GM23338 (cell line): ENCODE measurements at regions not wholly inside any gene's neighbourhood (a gene's known extent, or its start where the extent isn't known, plus 50 kb on each side); places are given as distances from the start of the nearest gene placed in this dataset.

ENCODE experiments used
- ATAC-seq: fragments of 200-7000 bp; cut with Tn5 transposase; 3 replicates; pipeline ENCODE4 v1.9.1; 2020
- DNase-seq: peaks from one replicate; pipeline ENCODE4 v3.0.0-alpha.2; 2015; ENCODE audit warnings: low spot score
- H2AFZ ChIP-seq: fragments of 200-600 bp; sonication (generic); 2 replicates; pipeline ENCODE4 v1.8.0; 2016; ENCODE audit warnings: antibody characterized with exemption, mild to moderate bottlenecking, moderate library complexity
- H3F3A ChIP-seq: fragments of 200-600 bp; sonication (generic); replicated peaks from 2 replicates; pipeline ENCODE4 v1.8.0; 2017; ENCODE audit warnings: antibody characterized with exemption, mixed run types, low read depth
- H3K27ac ChIP-seq: fragments of 200-600 bp; sonication (generic); 2 replicates; pipeline ENCODE4 v1.6.1; 2016; ENCODE audit warnings: low read depth
- H3K27me3 ChIP-seq: fragments of 200-600 bp; sonication (generic); 2 replicates; pipeline ENCODE4 v1.8.0; 2016; ENCODE audit warnings: mild to moderate bottlenecking, mixed run types, moderate library complexity; ENCODE audit not compliant: insufficient read depth
- H3K36me3 ChIP-seq: fragments of 200-600 bp; sonication (generic); 2 replicates; pipeline ENCODE4 v1.8.0; 2016; ENCODE audit warnings: mild to moderate bottlenecking; ENCODE audit not compliant: insufficient read depth
- H3K4me1 ChIP-seq: fragments of 200-600 bp; sonication (generic); 2 replicates; pipeline ENCODE4 v1.8.0; 2016; ENCODE audit warnings: mild to moderate bottlenecking, moderate library complexity; ENCODE audit not compliant: insufficient read depth
- H3K4me2 ChIP-seq: fragments of 200-600 bp; sonication (generic); 2 replicates; pipeline ENCODE4 v1.7.1; 2017; ENCODE audit warnings: mixed run types
- H3K4me3 ChIP-seq: fragments of 200-600 bp; sonication (generic); 2 replicates; pipeline ENCODE4 v1.6.1; 2016; ENCODE audit warnings: mixed run types
- H3K79me2 ChIP-seq: fragments of 200-600 bp; sonication (generic); replicated peaks from 2 replicates; pipeline ENCODE4 v1.8.0; 2017; ENCODE audit warnings: mild to moderate bottlenecking; ENCODE audit not compliant: insufficient read depth
- H3K9me2 ChIP-seq: fragments of 200-600 bp; sonication (generic); 2 replicates; pipeline ENCODE4 v1.8.0; 2017; ENCODE audit not compliant: insufficient read depth
- H4K20me1 ChIP-seq: fragments of 200-600 bp; sonication (generic); replicated peaks from 2 replicates; pipeline ENCODE4 v1.8.0; 2017; ENCODE audit warnings: mild to moderate bottlenecking; ENCODE audit not compliant: insufficient read depth
- H3K27ac Mint-ChIP-seq: 2 replicates; pipeline ENCODE4 v1.8.0; 2020; ENCODE audit warnings: inconsistent platforms, mild to moderate bottlenecking, moderate library complexity, mixed read lengths
- H3K27me3 Mint-ChIP-seq: 3 replicates; pipeline ENCODE4 v1.8.0; 2022; ENCODE audit warnings: low read depth, mild to moderate bottlenecking, moderate library complexity, mixed read lengths, inconsistent platforms; ENCODE audit not compliant: insufficient read depth, poor library complexity
- H3K36me3 Mint-ChIP-seq: 3 replicates; pipeline ENCODE4 v1.8.0; 2021; ENCODE audit warnings: low read depth, mild to moderate bottlenecking, inconsistent platforms, moderate library complexity, mixed read lengths
- H3K4me1 Mint-ChIP-seq: 3 replicates; pipeline ENCODE4 v1.8.0; 2020; ENCODE audit warnings: mild to moderate bottlenecking, inconsistent platforms, mixed read lengths
- H3K4me3 Mint-ChIP-seq: 3 replicates; pipeline ENCODE4 v1.8.0; 2021; ENCODE audit warnings: moderate library complexity, mild to moderate bottlenecking, inconsistent platforms, mixed read lengths
- H3K9me3 Mint-ChIP-seq: 3 replicates; pipeline ENCODE4 v1.8.0; 2020; ENCODE audit warnings: moderate library complexity, mild to moderate bottlenecking, inconsistent platforms, mixed read lengths
- CREB1 ChIP-seq: fragments of 250-450 bp; sonication (Bioruptor Pico); IDR thresholded peaks from 2 replicates; pipeline ENCODE4 v1.5.0; 2020; ENCODE audit warnings: low read depth, mild to moderate bottlenecking, moderate library complexity
- EZH2phosphoT487 ChIP-seq: fragments of 200-600 bp; sonication (generic); IDR thresholded peaks from one replicate; pipeline ENCODE4 v1.8.1; 2018; ENCODE audit warnings: antibody characterized with exemption; ENCODE audit not compliant: unreplicated experiment
- JUNB ChIP-seq: IDR thresholded peaks from one replicate; pipeline ENCODE4 v1.6.1; 2016; ENCODE audit warnings: antibody characterized with exemption; ENCODE audit not compliant: unreplicated experiment
- NANOG ChIP-seq: IDR thresholded peaks from 2 replicates; pipeline ENCODE4 v1.6.1; 2016; ENCODE audit warnings: antibody characterized with exemption, borderline replicate concordance
- POLR2AphosphoS5 ChIP-seq: IDR thresholded peaks from 2 replicates; pipeline ENCODE4 v1.6.1; 2016; ENCODE audit warnings: antibody characterized with exemption, low read depth
- STAT1 ChIP-seq: IDR thresholded peaks from one replicate; pipeline ENCODE4 v1.6.1; 2016; ENCODE audit warnings: antibody characterized with exemption; ENCODE audit not compliant: unreplicated experiment
- ZNF331 ChIP-seq: fragments of 250-450 bp; sonication (Bioruptor Pico); IDR thresholded peaks from 2 replicates; pipeline ENCODE4 v1.5.0; 2020; ENCODE audit warnings: low read depth, mild to moderate bottlenecking, moderate library complexity
- TF ChIP-seq, protein P1 (sequence below): IDR thresholded peaks from one replicate; pipeline ENCODE4 v1.6.1; 2018; ENCODE audit warnings: antibody characterized with exemption; ENCODE audit not compliant: unreplicated experiment
- TF ChIP-seq, protein P2 (sequence below): fragments of 250-450 bp; sonication (Bioruptor Pico); IDR thresholded peaks from 2 replicates; pipeline ENCODE4 v1.5.0; 2020; ENCODE audit warnings: mild to moderate bottlenecking, moderate library complexity
- TF ChIP-seq, protein P3 (sequence below): IDR thresholded peaks from 2 replicates; pipeline ENCODE4 v1.6.1; 2016; ENCODE audit warnings: antibody characterized with exemption
- TF ChIP-seq, protein P4 (sequence below), 2 experiments: fragments of 200-600 bp in 1 of 2; sonication (generic) in 1 of 2; conservative IDR thresholded peaks; 2 replicates each; pipeline versions ENCODE4 v1.5.1 to v1.6.1; 2016 to 2017; ENCODE audit warnings: antibody characterized with exemption in 2 of 2, low read depth in 2 of 2, mild to moderate bottlenecking in 2 of 2, moderate library complexity in 1 of 2

DNA sequence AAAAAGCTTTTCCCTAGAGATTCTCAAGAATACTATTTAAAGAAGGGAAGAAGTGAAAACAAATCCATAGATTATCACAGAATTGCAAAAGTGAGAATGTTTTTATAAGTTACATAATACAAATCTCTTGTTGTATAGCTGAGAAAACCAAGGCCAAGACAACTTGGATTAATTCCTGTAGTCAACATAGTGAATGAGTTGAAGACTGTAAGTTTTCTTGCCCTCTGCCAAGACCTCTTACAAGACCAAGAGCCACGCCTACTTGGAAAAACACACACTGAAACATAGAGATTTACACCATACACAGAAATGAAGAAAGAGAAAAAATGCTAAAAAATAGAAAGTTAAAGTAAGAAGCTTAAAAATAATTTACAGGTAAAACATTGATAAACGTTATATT is 2024.0 kb downstream of the PCDH7 start (continued):
- TF ChIP-seq, protein P1, sequence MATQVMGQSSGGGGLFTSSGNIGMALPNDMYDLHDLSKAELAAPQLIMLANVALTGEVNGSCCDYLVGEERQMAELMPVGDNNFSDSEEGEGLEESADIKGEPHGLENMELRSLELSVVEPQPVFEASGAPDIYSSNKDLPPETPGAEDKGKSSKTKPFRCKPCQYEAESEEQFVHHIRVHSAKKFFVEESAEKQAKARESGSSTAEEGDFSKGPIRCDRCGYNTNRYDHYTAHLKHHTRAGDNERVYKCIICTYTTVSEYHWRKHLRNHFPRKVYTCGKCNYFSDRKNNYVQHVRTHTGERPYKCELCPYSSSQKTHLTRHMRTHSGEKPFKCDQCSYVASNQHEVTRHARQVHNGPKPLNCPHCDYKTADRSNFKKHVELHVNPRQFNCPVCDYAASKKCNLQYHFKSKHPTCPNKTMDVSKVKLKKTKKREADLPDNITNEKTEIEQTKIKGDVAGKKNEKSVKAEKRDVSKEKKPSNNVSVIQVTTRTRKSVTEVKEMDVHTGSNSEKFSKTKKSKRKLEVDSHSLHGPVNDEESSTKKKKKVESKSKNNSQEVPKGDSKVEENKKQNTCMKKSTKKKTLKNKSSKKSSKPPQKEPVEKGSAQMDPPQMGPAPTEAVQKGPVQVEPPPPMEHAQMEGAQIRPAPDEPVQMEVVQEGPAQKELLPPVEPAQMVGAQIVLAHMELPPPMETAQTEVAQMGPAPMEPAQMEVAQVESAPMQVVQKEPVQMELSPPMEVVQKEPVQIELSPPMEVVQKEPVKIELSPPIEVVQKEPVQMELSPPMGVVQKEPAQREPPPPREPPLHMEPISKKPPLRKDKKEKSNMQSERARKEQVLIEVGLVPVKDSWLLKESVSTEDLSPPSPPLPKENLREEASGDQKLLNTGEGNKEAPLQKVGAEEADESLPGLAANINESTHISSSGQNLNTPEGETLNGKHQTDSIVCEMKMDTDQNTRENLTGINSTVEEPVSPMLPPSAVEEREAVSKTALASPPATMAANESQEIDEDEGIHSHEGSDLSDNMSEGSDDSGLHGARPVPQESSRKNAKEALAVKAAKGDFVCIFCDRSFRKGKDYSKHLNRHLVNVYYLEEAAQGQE, result no peak
- TF ChIP-seq CREB1 (CRISPR knock-in tag) (no peak), STAT1 (no peak), POLR2AphosphoS5 (no peak), EZH2phosphoT487 (no peak)
- TF ChIP-seq, protein P2, sequence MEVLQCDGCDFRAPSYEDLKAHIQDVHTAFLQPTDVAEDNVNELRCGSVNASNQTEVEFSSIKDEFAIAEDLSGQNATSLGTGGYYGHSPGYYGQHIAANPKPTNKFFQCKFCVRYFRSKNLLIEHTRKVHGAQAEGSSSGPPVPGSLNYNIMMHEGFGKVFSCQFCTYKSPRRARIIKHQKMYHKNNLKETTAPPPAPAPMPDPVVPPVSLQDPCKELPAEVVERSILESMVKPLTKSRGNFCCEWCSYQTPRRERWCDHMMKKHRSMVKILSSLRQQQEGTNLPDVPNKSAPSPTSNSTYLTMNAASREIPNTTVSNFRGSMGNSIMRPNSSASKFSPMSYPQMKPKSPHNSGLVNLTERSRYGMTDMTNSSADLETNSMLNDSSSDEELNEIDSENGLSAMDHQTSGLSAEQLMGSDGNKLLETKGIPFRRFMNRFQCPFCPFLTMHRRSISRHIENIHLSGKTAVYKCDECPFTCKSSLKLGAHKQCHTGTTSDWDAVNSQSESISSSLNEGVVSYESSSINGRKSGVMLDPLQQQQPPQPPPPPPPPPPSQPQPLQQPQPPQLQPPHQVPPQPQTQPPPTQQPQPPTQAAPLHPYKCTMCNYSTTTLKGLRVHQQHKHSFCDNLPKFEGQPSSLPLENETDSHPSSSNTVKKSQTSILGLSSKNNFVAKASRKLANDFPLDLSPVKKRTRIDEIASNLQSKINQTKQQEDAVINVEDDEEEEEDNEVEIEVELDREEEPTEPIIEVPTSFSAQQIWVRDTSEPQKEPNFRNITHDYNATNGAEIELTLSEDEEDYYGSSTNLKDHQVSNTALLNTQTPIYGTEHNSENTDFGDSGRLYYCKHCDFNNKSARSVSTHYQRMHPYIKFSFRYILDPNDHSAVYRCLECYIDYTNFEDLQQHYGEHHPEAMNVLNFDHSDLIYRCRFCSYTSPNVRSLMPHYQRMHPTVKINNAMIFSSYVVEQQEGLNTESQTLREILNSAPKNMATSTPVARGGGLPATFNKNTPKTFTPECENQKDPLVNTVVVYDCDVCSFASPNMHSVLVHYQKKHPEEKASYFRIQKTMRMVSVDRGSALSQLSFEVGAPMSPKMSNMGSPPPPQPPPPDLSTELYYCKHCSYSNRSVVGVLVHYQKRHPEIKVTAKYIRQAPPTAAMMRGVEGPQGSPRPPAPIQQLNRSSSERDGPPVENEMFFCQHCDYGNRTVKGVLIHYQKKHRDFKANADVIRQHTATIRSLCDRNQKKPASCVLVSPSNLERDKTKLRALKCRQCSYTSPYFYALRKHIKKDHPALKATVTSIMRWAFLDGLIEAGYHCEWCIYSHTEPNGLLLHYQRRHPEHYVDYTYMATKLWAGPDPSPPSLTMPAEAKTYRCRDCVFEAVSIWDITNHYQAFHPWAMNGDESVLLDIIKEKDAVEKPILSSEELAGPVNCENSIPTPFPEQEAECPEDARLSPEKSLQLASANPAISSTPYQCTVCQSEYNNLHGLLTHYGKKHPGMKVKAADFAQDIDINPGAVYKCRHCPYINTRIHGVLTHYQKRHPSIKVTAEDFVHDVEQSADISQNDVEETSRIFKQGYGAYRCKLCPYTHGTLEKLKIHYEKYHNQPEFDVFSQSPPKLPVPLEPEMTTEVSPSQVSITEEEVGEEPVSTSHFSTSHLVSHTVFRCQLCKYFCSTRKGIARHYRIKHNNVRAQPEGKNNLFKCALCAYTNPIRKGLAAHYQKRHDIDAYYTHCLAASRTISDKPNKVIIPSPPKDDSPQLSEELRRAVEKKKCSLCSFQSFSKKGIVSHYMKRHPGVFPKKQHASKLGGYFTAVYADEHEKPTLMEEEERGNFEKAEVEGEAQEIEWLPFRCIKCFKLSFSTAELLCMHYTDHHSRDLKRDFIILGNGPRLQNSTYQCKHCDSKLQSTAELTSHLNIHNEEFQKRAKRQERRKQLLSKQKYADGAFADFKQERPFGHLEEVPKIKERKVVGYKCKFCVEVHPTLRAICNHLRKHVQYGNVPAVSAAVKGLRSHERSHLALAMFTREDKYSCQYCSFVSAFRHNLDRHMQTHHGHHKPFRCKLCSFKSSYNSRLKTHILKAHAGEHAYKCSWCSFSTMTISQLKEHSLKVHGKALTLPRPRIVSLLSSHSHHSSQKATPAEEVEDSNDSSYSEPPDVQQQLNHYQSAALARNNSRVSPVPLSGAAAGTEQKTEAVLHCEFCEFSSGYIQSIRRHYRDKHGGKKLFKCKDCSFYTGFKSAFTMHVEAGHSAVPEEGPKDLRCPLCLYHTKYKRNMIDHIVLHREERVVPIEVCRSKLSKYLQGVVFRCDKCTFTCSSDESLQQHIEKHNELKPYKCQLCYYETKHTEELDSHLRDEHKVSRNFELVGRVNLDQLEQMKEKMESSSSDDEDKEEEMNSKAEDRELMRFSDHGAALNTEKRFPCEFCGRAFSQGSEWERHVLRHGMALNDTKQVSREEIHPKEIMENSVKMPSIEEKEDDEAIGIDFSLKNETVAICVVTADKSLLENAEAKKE (CRISPR knock-in tag), result no peak

DNA sequence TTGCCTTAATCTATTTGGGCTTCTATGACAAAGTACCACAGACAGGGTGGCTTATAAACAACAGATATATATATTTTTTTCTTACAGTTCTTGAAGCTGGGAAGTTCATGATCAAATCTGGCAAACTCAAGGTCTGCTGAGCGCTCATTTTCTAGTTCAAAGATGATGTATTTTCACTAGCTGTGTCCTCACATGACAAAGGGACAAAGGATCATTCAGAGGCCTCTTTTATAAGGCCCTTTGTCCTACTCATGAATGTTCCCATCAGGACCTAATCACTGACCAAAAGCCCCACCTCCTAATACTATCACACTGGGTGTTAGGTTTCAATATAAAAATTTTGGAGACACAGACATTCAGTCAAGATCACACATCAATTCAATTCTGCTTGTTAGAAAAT is 2025.2 kb downstream of the PCDH7 start:
- Histone ChIP-seq H3K79me2 (no peaks in the 10 kb centered on the region), H3K4me1 (no peaks in the 10 kb centered on the region), H3K27ac (no peak overlapping the region), H3F3A (no peaks in the 10 kb centered on the region), H3K4me3 (no peak overlapping the region), H2AFZ (no peak overlapping the region), H4K20me1 (no peaks in the 10 kb centered on the region), H3K9me2 (0 out of 2 replicates have a peak, but pooled peaks cover 4% of the 10 kb centered on the region), H3K4me2 (no peak overlapping the region), H3K36me3 (no peaks in the 10 kb centered on the region), H3K27me3 (no peaks in the 10 kb centered on the region)
- ATAC-seq (no peak), DNase-seq (no peak)
- H3K27me3 Mint-ChIP-seq, result no peaks in the 10 kb centered on the region
- no peak overlapping the region for H3K27ac Mint-ChIP-seq
- H3K36me3 Mint-ChIP-seq, result no peaks in the 10 kb centered on the region
- H3K9me3 Mint-ChIP-seq, result 0 out of 3 replicates have a peak, but pooled peaks cover 4% of the 10 kb centered on the region
- no peaks in the 10 kb centered on the region for H3K4me1 Mint-ChIP-seq
- H3K4me3 Mint-ChIP-seq, result no peak overlapping the region
- TF ChIP-seq, protein P3, sequence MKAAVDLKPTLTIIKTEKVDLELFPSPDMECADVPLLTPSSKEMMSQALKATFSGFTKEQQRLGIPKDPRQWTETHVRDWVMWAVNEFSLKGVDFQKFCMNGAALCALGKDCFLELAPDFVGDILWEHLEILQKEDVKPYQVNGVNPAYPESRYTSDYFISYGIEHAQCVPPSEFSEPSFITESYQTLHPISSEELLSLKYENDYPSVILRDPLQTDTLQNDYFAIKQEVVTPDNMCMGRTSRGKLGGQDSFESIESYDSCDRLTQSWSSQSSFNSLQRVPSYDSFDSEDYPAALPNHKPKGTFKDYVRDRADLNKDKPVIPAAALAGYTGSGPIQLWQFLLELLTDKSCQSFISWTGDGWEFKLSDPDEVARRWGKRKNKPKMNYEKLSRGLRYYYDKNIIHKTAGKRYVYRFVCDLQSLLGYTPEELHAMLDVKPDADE, result no peak
- TF ChIP-seq JUNB (no peak), ZNF331 (CRISPR knock-in tag) (no peak), CREB1 (CRISPR knock-in tag) (no peak), POLR2AphosphoS5 (no peak), NANOG (no peak)
- TF ChIP-seq, protein P4, sequence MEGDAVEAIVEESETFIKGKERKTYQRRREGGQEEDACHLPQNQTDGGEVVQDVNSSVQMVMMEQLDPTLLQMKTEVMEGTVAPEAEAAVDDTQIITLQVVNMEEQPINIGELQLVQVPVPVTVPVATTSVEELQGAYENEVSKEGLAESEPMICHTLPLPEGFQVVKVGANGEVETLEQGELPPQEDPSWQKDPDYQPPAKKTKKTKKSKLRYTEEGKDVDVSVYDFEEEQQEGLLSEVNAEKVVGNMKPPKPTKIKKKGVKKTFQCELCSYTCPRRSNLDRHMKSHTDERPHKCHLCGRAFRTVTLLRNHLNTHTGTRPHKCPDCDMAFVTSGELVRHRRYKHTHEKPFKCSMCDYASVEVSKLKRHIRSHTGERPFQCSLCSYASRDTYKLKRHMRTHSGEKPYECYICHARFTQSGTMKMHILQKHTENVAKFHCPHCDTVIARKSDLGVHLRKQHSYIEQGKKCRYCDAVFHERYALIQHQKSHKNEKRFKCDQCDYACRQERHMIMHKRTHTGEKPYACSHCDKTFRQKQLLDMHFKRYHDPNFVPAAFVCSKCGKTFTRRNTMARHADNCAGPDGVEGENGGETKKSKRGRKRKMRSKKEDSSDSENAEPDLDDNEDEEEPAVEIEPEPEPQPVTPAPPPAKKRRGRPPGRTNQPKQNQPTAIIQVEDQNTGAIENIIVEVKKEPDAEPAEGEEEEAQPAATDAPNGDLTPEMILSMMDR (conservative IDR thresholded peaks at IDR 0.05; ENCODE audit: low read depth in 2 of 2), result no peak
